ENCODE measurements at regions not wholly inside any gene's neighbourhood (a gene's known extent, or its start where the extent isn't known, plus 50 kb on each side); places are given as distances from the start of the nearest gene placed in this dataset.

GRCh38 chr18:42536442-42536841, 579.0 kb downstream of the RIT2 start:
- FAIRE-seq (no peak), DNase-seq (ENCODE audit: low read depth) (no peak)
- no peak for TF ChIP-seq CTCF (IDR thresholded peaks at IDR 0.05; ENCODE audit: insufficient read depth, low read length, severe bottlenecking)
- no peak overlapping the region for H3K4me3 ChIP-seq (ENCODE audit: low read depth, low read length)
- H3K27me3 ChIP-seq (ENCODE audit: control insufficient read depth, insufficient read depth, low read length) = no peaks in the 10 kb centered on the region
- H3K36me3 ChIP-seq (ENCODE audit: control insufficient read depth, insufficient read depth, low read length) = no peaks in the 10 kb centered on the region

- DNase-seq (ENCODE audit: low read depth) (no peak), FAIRE-seq (no peak)
- Histone ChIP-seq H3K36me3 (ENCODE audit: control insufficient read depth, insufficient read depth, low read length) (no peaks in the 10 kb centered on the region), H3K4me3 (ENCODE audit: low read depth, low read length) (no peak overlapping the region), H3K27me3 (ENCODE audit: control insufficient read depth, insufficient read depth, low read length) (no peaks in the 10 kb centered on the region)
- no peak for TF ChIP-seq CTCF (IDR thresholded peaks at IDR 0.05; ENCODE audit: insufficient read depth, low read length, severe bottlenecking)
These were observed 578.2 kb downstream of the RIT2 start for GRCh38 chr18:42537291-42537690.

- FAIRE-seq = no peak
- TF ChIP-seq CTCF (IDR thresholded peaks at IDR 0.05; ENCODE audit: insufficient read depth, low read length, severe bottlenecking) = no peak
These were observed 570.6 kb downstream of the RIT2 start for GRCh38 chr18:42544901-42545300.

GRCh38 chr18:42545825-42546224, 569.7 kb downstream of the RIT2 start:
- Histone ChIP-seq H3K36me3 (ENCODE audit: control insufficient read depth, insufficient read depth, low read length) (no peaks in the 10 kb centered on the region), H3K27me3 (ENCODE audit: control insufficient read depth, insufficient read depth, low read length) (no peaks in the 10 kb centered on the region), H3K4me3 (ENCODE audit: low read depth, low read length) (no peak overlapping the region)
- DNase-seq (ENCODE audit: low read depth) (peak; percentile 90), FAIRE-seq (no peak)
- no peak for TF ChIP-seq CTCF (IDR thresholded peaks at IDR 0.05; ENCODE audit: insufficient read depth, low read length, severe bottlenecking)

More at GRCh38 chr18:42544901-42545300, 570.6 kb downstream of the RIT2 start:
- Histone ChIP-seq H3K36me3 (ENCODE audit: control insufficient read depth, insufficient read depth, low read length) (no peaks in the 10 kb centered on the region), H3K4me3 (ENCODE audit: low read depth, low read length) (no peak overlapping the region), H3K27me3 (ENCODE audit: control insufficient read depth, insufficient read depth, low read length) (no peaks in the 10 kb centered on the region)
- DNase-seq (ENCODE audit: low read depth) = no peak

GRCh38 chr18:42548493-42548892, 567.0 kb downstream of the RIT2 start:
- no peak for DNase-seq (ENCODE audit: low read depth)

More at GRCh38 chr18:42548493-42548892, 567.0 kb downstream of the RIT2 start:
- H3K27me3 ChIP-seq (ENCODE audit: control insufficient read depth, insufficient read depth, low read length) = no peaks in the 10 kb centered on the region
- no peak for TF ChIP-seq CTCF (IDR thresholded peaks at IDR 0.05; ENCODE audit: insufficient read depth, low read length, severe bottlenecking)
- no peak overlapping the region for H3K4me3 ChIP-seq (ENCODE audit: low read depth, low read length)
- H3K36me3 ChIP-seq (ENCODE audit: control insufficient read depth, insufficient read depth, low read length) = no peaks in the 10 kb centered on the region
- FAIRE-seq = no peak

All from bronchial epithelial cell (primary cell).